DMS153 treated with DMSO at 0.1 percent for 48 hours (cell line): ENCODE measurements at regions not wholly inside any gene's neighbourhood (a gene's known extent, or its start where the extent isn't known, plus 50 kb on each side); places are given as distances from the start of the nearest gene placed in this dataset.

Source experiments
- DNase-seq: peaks from one replicate; lab custom pipeline; 2025; ENCODE audit not compliant: unreplicated experiment; lab: John Stamatoyannopoulos, UW

GRCh38 chr22:22098457-22099193, 116.0 kb upstream of the TOP3B start:
- DNase-seq = no peak

DNA sequence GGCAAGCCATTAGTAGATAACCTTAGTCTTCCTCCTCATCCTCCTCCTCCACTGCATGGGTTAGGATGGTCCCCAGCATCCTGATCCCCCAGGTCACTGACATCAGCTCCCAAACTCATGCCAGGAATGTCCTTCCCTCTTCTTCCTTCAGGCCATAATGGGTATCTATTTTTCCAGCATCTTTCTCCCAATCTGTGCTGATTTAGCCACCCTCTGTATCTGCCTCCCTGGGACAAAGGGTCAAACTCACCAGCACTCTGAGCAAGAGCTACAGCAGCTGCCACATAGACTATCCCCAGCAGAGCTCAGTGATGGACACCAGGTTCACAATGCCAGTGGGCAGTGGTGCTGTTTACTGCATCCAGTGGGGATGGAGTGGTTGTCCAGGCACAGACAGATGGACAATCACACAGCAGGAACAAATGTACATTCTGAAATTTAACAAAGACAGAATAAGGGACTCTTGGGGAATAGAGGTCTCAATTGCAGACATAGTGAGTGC, 115.2 kb upstream of the TOP3B start:
- DNase-seq = no peak

- no peak for DNase-seq
These were observed 112.3 kb upstream of the TOP3B start for GRCh38 chr22:22094921-22095320.

DNA sequence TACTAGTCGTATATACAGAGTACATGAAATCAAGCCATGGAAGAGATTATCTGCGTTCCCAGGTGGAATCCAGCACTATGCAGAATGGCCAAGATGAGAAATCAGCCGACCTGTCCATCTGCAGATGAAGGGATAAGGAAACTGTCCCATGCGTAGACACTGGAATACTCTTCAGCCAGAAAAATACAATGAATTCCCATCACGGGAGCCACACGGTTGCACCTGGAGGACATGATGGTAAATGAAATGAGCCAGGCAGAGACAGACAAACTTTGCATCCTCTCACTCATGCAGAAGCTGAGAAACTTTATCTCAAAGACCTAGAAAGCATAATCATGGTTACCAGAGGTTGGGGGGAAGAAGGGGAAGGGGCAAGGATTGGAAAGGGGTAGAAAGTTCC, 111.9 kb upstream of the TOP3B start:
- DNase-seq = no peak

- DNase-seq = no peak
These were observed 111.2 kb upstream of the TOP3B start for GRCh38 chr22:22093743-22094142.

DNA sequence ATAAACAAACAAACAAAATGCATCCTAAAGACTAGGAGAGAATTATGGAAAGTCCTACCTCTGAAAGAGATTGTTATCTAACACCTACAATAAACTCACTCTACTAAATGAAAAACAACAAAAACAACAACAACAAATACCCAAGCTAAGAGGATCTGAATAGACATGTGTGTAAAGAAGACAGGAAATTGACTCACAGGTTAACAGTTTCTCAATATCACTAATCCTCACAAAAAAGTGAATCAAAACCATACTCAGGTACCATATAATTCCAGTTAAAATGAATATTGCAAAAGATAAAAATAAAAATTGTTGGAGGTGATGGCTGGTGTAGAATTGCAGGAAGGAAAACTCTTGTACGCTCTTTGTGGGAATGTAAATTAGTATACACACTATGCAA, 110.4 kb upstream of the TOP3B start:
- no peak for DNase-seq

DNA sequence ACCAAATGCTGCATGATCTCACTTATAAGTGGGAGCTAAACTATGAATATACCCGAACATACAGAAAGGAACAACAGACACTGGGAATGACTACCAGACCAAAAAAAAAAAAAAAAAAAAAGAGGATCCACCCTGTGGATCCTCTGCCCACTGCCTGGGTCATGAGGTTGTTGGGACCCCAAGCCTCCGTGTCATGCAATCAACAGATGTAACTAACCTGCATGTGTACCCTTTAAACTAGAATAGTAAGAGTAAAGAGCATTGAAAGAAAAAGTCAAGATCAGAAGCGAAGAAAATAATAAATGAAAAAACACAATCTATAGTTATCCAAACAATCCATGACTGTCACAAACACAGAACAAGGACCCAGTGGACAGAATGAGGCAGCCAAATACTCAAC, 109.5 kb upstream of the TOP3B start:
- no peak for DNase-seq

DNA sequence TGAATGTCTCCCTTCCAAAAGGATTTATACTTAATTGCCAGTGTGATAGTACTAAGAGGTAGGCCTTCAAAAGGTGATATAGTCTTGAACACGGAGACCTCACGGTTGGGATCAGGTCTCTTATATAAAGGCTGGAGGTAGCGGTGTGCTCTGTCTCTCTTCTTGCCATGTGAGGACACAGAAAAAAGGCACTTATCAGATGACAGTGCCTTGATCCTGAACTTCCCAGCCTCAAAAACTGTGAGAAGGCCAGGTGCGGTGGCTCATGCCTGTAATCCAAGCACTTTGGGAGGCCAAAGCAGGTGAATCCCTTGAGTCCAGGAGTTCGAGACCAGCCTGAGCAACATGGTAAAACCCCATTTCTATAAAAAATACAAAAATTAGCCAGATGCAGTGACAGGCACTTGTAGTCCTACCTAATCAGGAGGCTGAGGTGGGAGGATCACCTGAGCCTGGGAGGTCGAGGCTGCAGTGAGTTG, 108.9 kb upstream of the TOP3B start:
- DNase-seq = no peak

DNA sequence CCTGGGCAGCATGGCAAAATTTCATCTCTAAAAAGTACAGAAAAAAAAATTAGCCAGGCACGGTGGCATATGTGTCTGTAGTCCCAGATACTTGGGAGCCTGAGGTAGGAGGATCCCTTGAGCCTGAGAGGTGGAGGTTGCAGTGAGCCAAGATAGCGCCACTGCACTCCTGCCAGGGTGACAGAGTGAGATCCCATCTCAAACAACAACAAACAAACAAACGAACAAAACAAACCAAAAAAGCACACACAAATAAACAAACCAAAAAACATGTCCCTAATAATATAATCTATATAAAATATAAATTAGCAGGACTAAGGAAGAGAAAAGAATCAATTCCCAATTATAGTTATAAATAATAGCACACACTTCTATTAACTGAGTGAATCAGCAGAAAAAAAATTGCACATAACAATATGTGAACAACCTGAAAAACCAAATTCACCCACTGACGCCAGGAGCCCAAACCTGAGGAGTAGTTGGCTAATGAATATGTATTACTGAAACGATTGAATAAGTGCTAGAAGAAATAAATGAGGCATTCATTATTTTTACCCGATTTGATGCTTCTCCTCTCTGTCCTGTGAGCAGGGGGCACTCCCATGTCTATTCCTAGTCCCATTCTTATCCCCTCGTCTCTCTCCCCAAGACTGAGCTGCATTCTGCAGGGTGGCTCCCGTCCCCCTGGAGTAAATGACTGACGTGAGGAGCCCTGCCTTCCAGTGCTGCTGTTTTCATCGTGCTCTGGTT, 108.2 kb upstream of the TOP3B start:
- DNase-seq = no peak

GRCh38 chr22:22089459-22090308, 107.1 kb upstream of the TOP3B start:
- DNase-seq = no peak

GRCh38 chr22:22088658-22089458, 106.3 kb upstream of the TOP3B start:
- DNase-seq = no peak

DNA sequence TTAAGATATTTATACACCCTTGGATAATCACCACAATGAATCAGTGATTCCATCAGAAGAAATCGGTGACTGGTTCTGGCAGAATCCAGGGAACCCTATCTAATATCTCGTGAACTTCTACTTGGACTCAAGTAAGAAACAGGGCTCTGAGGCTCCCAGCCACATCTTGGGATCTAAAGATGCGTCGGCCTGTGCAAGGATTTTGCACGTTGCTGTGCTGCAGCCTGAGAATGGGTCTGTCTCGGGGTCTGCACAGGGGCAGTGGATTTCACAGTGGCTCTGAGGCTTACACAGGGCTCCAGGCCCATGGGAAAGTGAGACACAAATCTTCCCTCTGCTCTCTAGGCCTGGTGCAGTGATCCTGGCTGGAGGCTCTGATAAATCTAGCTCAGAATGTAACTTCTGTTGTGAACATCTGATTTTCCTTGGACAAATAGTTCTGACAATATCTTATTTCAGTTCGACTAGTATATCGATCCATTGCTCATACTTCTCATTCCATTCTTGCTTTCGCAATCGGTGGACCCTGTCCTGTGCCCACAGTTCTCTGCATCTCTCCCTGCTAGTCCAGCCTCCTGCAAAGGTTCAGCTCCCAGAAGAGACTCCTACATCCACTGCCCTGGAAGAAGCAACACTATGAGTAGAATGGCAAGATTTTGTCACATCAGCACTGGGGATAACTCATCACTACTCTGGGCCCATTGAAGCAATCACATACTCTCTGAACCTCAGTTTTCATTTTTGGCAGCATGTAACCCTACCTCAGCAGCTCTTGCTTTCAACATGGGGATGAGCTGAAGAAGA, 105.5 kb upstream of the TOP3B start:
- DNase-seq = no peak

DNA sequence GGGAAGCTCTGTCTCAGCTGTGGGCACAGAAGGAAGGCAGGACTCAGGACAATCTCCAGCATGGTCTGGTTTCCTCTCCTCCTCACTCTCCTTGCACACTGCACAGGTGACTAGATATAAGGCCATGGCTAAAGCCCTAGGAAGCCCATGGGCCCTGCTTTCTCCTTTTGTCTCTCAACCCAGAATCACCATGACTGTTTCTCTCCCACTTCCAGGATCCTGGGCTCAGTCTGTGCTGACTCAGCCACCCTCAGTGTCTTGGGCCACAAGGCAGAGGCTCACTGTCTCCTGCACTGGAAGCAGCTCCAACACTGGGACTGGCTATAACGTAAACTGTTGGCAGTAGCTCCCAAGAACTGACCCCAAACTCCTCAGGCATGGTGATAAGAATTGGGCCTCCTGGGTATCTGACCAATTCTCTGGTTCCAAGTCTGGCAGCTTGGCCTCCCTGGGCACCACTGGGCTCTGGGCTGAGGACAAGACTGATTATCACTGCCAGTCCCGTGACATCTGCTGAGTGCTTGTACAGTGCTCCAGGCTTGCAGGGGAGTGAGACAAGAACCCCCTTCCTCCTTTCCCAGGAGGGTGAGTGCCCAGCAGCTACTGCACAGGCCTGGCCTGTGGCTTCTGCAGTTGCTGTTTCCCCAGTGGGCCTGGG, 104.0 kb upstream of the TOP3B start:
- DNase-seq = no peak

DNA sequence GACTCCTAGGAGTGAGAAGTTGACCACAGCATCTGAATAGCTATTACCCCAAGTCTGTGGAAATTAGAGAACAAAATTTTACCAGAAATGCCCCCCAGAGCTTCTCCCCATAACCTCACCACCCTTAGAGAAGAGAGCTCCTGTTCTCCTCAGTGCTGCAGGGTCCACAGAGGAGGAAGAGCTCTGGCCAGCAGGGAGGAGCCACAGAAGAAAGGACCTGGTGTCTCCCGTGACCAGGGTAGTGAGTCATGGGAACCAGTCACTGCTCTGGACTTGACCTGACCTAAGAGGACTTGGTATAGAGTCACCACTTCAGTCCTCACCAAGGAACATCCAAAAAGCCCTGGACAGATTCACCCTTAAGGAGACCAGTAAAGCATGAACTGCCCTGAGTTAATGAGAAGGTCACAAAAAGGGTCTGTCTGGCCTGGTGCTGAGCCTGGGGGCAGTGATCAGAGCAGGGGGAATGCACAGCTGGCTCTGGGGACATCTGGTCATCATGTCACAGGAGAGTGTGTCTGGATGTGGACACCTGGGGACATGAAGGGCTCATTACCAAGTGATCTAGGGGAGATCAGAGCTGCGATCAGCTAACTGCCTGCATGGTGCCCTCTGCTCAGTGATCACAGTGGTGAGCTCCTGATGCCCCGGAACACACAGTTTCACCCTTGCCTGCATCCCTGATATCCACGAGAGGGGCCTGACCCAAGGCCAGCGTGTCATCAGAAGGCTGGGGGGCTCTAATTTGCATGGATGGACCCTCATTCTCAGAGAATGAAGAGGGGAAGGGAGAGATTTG, 103.3 kb upstream of the TOP3B start:
- DNase-seq = no peak

DNA sequence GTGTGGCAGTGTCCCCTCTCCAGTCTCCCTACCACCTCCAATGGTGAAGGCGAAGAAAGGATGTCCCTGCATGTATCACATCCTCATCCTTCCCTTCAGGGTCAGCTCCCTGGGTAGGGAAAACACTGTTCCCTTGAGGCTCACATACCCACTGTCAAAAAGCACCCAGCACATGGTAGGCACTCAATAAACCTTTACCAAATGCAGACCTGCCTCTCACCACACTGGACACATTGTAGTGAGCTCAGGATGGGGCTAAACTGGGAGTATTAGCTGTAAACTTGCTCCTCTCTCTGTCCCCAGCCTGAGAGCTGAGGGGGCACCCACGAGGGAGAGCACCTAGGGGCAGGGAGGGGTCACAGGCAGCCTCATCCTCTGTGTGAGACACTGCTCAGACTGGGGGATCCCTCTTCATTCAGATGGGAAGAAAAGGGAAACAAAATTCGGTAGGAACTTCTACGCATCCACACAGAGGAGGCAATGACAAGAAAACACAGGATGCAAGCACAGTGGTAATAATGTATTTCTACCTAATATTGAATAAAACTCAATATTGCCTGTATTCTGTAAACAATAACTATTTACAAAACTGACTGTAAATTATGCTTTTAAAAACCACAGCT, 101.6 kb upstream of the TOP3B start:
- DNase-seq = no peak

- no peak for DNase-seq
These were observed 100.4 kb upstream of the TOP3B start for GRCh38 chr22:22082960-22083359.

GRCh38 chr22:22082229-22082835, 99.7 kb upstream of the TOP3B start:
- no peak for DNase-seq

DNA sequence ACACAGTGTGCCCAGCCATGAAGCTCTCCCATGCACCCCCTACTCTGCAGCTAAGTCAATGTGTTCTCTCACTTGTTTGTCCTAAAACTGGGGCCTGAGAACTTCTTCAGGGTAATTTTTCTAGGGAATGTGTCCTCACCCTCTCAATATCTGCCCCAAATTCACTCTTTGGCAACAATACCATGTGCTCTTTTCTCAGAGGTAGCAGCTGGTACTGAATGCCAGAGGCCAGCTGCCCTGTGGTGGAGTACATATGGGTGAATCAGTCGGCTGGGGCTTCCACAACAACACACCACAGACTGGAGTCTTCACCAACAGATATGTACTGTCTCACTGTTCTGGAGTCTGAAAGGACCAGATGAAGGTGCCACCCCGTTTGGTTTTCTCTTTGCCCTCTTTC, 97.7 kb upstream of the TOP3B start:
- DNase-seq = no peak
